K562 (cell line): ENCODE measurements at regions not wholly inside any gene's neighbourhood (a gene's known extent, or its start where the extent isn't known, plus 50 kb on each side); places are given as distances from the start of the nearest gene placed in this dataset.

Source experiments
- ATAC-seq: fragments of 200-7000 bp; cut with Tn5 transposase; 3 replicates; pipeline ENCODE4 v1.9.1; 2020; ENCODE audit warnings: moderate library complexity
- BruUV-seq: library from RNA; stranded (reverse); fragments of 400-500 nt; replicated peaks from 2 replicates; lab custom pipeline; 2021; lab: Mats Ljungman, UMichigan
- CTCF ChIA-PET: fragments of 300-600 bp; formaldehyde crosslinking; extraction: SDS; loops from one replicate; lab custom pipeline; 2021; ENCODE audit warnings: low intra/inter-chr PET ratio; lab: Yijun Ruan, JAX
- POLR2A ChIA-PET: fragments of 300-600, 350-650 bp; sonication (Branson Sonifier 250); formaldehyde crosslinking; extraction: SDS; loops from one replicate; lab custom pipeline; 2021; ENCODE audit warnings: antibody characterized with exemption, inconsistent platforms; lab: Yijun Ruan, JAX
- DNase-seq, 4 experiments: peaks; one replicate each; pipeline versions ENCODE4 v3.0.0 to v3.0.0-alpha.2; 2011 to 2018; ENCODE audit warnings: low spot score in 3 of 4, mixed read lengths in 3 of 4; ENCODE audit errors: extremely low read depth in 1 of 4
- FAIRE-seq: peaks from 2 replicates; lab custom pipeline; 2011; peaks lifted over from hg19 to GRCh38; lab: Jason Lieb, UNC
- H2AFZ ChIP-seq: 2 replicates; pipeline ENCODE4 v1.6.0; 2011; ENCODE audit warnings: low read depth, low read length, control low read depth, inconsistent platforms
- H3K27ac ChIP-seq: fragments of 200-600 bp; 3 replicates; pipeline ENCODE4 v1.8.0; 2011; ENCODE audit warnings: low read depth, mild to moderate bottlenecking, control low read depth, inconsistent platforms, low read length, moderate library complexity, mixed read lengths; ENCODE audit errors: extremely low read depth
- H3K27me3 ChIP-seq, 2 experiments: fragments of 300-600 bp in 1 of 2; 2 replicates in 1 of 2; 3 replicates in 1 of 2; pipeline versions ENCODE4 v1.6.0 to v1.8.0; 2011; ENCODE audit warnings: inconsistent platforms in 2 of 2, low read length in 2 of 2, mild to moderate bottlenecking in 1 of 2, mixed read lengths in 1 of 2, moderate library complexity in 1 of 2; ENCODE audit not compliant: control insufficient read depth in 2 of 2, insufficient read depth in 2 of 2
- H3K36me3 ChIP-seq: fragments of 300-600 bp; 3 replicates; pipeline ENCODE4 v1.8.0; 2011; ENCODE audit warnings: mild to moderate bottlenecking, low read length, inconsistent platforms; ENCODE audit not compliant: control insufficient read depth, insufficient read depth
- H3K4me1 ChIP-seq, 2 experiments: fragments of 200-600 bp in 1 of 2; replicated peaks in 1 of 2; 2 replicates in 1 of 2; 3 replicates in 1 of 2; pipeline versions ENCODE4 v1.5.1 to v1.8.0; 2011; ENCODE audit warnings: inconsistent platforms in 2 of 2, low read length in 2 of 2, mild to moderate bottlenecking in 1 of 2, mixed read lengths in 1 of 2, moderate library complexity in 1 of 2; ENCODE audit not compliant: control insufficient read depth in 2 of 2, insufficient read depth in 2 of 2
- H3K4me2 ChIP-seq: 2 replicates; pipeline ENCODE4 v1.6.1; 2011; ENCODE audit warnings: low read length, control low read depth, inconsistent platforms, mixed read lengths; ENCODE audit not compliant: insufficient read depth
- H3K4me3 ChIP-seq: fragments of 200-600 bp; sonication (generic), shearing (Covaris generic); 2 replicates; pipeline ENCODE4 v1.5.1; 2016; ENCODE audit warnings: control low read depth, inconsistent platforms
- H3K79me2 ChIP-seq: fragments of 200-600 bp; 3 replicates; pipeline ENCODE4 v1.8.0; 2011; ENCODE audit warnings: low read length, inconsistent platforms; ENCODE audit not compliant: control insufficient read depth, insufficient read depth
- H3K9ac ChIP-seq, 2 experiments: 2 replicates each; pipeline versions ENCODE4 v1.6.0 to v1.6.1; 2011; ENCODE audit warnings: low read depth in 2 of 2, low read length in 2 of 2, control low read depth in 1 of 2, inconsistent platforms in 1 of 2, mild to moderate bottlenecking in 1 of 2, mixed read lengths in 1 of 2; ENCODE audit not compliant: insufficient read depth in 1 of 2
- H3K9me1 ChIP-seq: one replicate; pipeline ENCODE4 v1.6.0; 2011; ENCODE audit warnings: inconsistent platforms, mild to moderate bottlenecking, low read length, moderate library complexity; ENCODE audit not compliant: control insufficient read depth, insufficient read depth
- H3K9me3 ChIP-seq: replicated peaks from 2 replicates; pipeline ENCODE4 v1.5.1; 2011; ENCODE audit warnings: low read depth, low read length, inconsistent platforms; ENCODE audit not compliant: control insufficient read depth, insufficient read depth
- H4K20me1 ChIP-seq: replicated peaks from 2 replicates; pipeline ENCODE4 v1.6.1; 2011; ENCODE audit warnings: low read length, inconsistent platforms, mixed read lengths; ENCODE audit not compliant: control insufficient read depth, insufficient read depth
- MECOM ChIP-seq: fragments of 250-450 bp; sonication (Bioruptor Pico); IDR thresholded peaks from 2 replicates; pipeline ENCODE4 v1.8.0; 2022; ENCODE audit warnings: inconsistent platforms
- POLR2AphosphoS5 ChIP-seq: IDR thresholded peaks from 2 replicates; pipeline ENCODE4 v1.6.1; 2011; ENCODE audit warnings: mild to moderate bottlenecking, low read depth, low read length, moderate library complexity; ENCODE audit not compliant: control insufficient read depth, insufficient read depth
- ZC3H8 ChIP-seq: fragments of 450-650 bp; IDR thresholded peaks from 2 replicates; pipeline ENCODE4 v1.6.1; 2017
- WGBS: fragments of 100-300 bp; shearing (Covaris generic); methylation state at CpG from one replicate; pipeline ENCODE4 v1.1.6; 2016; ENCODE audit warnings: low coverage, mixed read lengths; ENCODE audit not compliant: insufficient coverage; ENCODE audit errors: missing lambda C conversion rate; 5-methylcytosine and 5-hydroxymethylcytosine counted together
- in situ Hi-C: fragments of 300-500 bp; cut with MboI; formaldehyde crosslinking; loops from 4 replicates; pipeline ENCODE4 v1.15.0; 2018; ENCODE audit warnings: inconsistent platforms, mixed read lengths
- intact Hi-C: fragments of 100-400 bp; cut with micrococcal nuclease; formaldehyde crosslinking; loops from 2 replicates; pipeline ENCODE4 v1.14.2; 2022
- TF ChIP-seq, protein P1 (sequence below): fragments of 450-650 bp; formaldehyde crosslinking; IDR thresholded peaks from 2 replicates; pipeline ENCODE4 v1.4.0; 2022; ENCODE audit warnings: missing genetic modification characterization
- TF ChIP-seq, protein P2 (sequence below): fragments of 450-650 bp; formaldehyde crosslinking; IDR thresholded peaks from 2 replicates; pipeline ENCODE4 v1.4.0; 2020; ENCODE audit warnings: mild to moderate bottlenecking, moderate library complexity
- TF ChIP-seq, protein P3 (sequence below): sonication (generic); formaldehyde crosslinking; IDR thresholded peaks from 2 replicates; pipeline ENCODE4 v1.8.0; 2023; ENCODE audit warnings: missing genetic modification reagents, mild to moderate bottlenecking, borderline replicate concordance

DNA sequence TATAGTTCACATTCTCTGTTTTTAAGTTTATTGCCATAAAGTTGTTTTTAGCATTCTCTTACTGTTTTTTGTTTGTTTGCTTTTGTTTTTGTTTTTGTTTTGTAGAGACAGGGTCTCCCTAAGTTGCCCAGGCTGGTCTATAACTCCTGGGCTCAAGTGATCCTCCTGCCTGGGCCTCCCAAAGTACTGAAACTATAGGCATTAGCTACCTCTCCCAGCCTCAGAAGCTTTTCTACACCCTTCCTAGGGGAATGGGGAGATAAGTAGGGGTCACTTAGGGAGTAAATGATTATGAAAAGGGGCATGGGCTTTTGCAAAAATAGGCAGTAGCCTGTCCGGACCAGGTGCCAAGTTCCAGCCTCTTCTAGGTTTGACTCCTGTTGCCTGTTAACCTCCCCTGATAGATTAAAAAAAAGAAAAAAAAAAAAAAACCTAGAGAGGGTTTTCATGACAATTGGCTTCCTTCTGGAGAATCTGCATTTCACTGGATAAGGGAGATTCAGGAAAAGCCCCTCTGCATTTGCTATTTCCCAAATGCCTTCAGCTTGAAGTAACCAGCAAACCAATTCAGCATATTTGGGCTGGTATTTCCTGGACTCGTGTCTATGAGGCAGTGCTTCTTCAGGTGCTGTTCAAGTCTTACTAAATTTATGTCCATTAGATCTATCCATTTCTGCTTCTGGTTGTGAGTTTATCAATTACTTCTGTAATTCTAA is 216.8 kb downstream of the TM9SF2 start:
- intact Hi-C loops (no loop called here), in situ Hi-C loops (no loop called here)
- no peak overlapping the region for H3K4me2 ChIP-seq
- ChIA-PET POLR2A (interaction anchor here (0.6 kb wide), 2 partner anchors 42 to 124 kb away, joined by 3 read pairs; no protein-coding TSS in a partner anchor), CTCF (interaction anchor here (0.7 kb wide), 1 partner anchor 149 kb away, joined by 4 read pairs; no protein-coding TSS in a partner anchor)
- H2AFZ ChIP-seq, result no peak overlapping the region
- H3K79me2 ChIP-seq, result no peaks in the 10 kb centered on the region
- H3K4me3 ChIP-seq, result no peak overlapping the region
- DNase-seq (no peak), ATAC-seq (no peak), FAIRE-seq (no peak)
- H3K9me1 ChIP-seq, result no peaks in the 10 kb centered on the region
- no peak overlapping the region for H3K27ac ChIP-seq
- no peaks in the 10 kb centered on the region for H3K4me1 ChIP-seq
- H3K27me3 ChIP-seq, result no peaks in the 10 kb centered on the region; a peak in 2 of 5 replicates
- 0% methylated on average over 2 of the region's 2 CpGs for WGBS
- H3K9ac ChIP-seq, result no peak overlapping the region
- H3K9me3 ChIP-seq, result no peaks in the 10 kb centered on the region
- no TSS peak for BruUV-seq
- H3K36me3 ChIP-seq, result no peaks in the 10 kb centered on the region
- H4K20me1 ChIP-seq, result no peaks in the 10 kb centered on the region; the same call in 1 of the 2 replicates
- TF ChIP-seq POLR2AphosphoS5, result no peak
- TF ChIP-seq, protein P1, sequence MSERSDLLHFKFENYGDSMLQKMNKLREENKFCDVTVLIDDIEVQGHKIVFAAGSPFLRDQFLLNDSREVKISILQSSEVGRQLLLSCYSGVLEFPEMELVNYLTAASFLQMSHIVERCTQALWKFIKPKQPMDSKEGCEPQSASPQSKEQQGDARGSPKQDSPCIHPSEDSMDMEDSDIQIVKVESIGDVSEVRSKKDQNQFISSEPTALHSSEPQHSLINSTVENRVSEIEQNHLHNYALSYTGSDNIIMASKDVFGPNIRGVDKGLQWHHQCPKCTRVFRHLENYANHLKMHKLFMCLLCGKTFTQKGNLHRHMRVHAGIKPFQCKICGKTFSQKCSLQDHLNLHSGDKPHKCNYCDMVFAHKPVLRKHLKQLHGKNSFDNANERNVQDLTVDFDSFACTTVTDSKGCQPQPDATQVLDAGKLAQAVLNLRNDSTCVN, result no peak
- TF ChIP-seq ZC3H8, result no peak
- TF ChIP-seq, protein P2, sequence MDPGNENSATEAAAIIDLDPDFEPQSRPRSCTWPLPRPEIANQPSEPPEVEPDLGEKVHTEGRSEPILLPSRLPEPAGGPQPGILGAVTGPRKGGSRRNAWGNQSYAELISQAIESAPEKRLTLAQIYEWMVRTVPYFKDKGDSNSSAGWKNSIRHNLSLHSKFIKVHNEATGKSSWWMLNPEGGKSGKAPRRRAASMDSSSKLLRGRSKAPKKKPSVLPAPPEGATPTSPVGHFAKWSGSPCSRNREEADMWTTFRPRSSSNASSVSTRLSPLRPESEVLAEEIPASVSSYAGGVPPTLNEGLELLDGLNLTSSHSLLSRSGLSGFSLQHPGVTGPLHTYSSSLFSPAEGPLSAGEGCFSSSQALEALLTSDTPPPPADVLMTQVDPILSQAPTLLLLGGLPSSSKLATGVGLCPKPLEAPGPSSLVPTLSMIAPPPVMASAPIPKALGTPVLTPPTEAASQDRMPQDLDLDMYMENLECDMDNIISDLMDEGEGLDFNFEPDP (CRISPR knock-in tag), result no peak
- TF ChIP-seq MECOM (CRISPR knock-in tag), result no peak
- TF ChIP-seq, protein P3, sequence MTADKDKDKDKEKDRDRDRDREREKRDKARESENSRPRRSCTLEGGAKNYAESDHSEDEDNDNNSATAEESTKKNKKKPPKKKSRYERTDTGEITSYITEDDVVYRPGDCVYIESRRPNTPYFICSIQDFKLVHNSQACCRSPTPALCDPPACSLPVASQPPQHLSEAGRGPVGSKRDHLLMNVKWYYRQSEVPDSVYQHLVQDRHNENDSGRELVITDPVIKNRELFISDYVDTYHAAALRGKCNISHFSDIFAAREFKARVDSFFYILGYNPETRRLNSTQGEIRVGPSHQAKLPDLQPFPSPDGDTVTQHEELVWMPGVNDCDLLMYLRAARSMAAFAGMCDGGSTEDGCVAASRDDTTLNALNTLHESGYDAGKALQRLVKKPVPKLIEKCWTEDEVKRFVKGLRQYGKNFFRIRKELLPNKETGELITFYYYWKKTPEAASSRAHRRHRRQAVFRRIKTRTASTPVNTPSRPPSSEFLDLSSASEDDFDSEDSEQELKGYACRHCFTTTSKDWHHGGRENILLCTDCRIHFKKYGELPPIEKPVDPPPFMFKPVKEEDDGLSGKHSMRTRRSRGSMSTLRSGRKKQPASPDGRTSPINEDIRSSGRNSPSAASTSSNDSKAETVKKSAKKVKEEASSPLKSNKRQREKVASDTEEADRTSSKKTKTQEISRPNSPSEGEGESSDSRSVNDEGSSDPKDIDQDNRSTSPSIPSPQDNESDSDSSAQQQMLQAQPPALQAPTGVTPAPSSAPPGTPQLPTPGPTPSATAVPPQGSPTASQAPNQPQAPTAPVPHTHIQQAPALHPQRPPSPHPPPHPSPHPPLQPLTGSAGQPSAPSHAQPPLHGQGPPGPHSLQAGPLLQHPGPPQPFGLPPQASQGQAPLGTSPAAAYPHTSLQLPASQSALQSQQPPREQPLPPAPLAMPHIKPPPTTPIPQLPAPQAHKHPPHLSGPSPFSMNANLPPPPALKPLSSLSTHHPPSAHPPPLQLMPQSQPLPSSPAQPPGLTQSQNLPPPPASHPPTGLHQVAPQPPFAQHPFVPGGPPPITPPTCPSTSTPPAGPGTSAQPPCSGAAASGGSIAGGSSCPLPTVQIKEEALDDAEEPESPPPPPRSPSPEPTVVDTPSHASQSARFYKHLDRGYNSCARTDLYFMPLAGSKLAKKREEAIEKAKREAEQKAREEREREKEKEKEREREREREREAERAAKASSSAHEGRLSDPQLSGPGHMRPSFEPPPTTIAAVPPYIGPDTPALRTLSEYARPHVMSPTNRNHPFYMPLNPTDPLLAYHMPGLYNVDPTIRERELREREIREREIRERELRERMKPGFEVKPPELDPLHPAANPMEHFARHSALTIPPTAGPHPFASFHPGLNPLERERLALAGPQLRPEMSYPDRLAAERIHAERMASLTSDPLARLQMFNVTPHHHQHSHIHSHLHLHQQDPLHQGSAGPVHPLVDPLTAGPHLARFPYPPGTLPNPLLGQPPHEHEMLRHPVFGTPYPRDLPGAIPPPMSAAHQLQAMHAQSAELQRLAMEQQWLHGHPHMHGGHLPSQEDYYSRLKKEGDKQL (CRISPR knock-in tag), result no peak
